Neural cell (in vitro differentiated cells): ENCODE measurements at regions not wholly inside any gene's neighbourhood (a gene's known extent, or its start where the extent isn't known, plus 50 kb on each side); places are given as distances from the start of the nearest gene placed in this dataset.

ENCODE experiments used
- H2AFZ ChIP-seq: fragments of 200-600, 300-800 bp; sonication (generic), shearing (Covaris generic); 2 replicates; pipeline ENCODE4 v1.6.0; 2014; ENCODE audit warnings: low read depth, mild to moderate bottlenecking, antibody characterized with exemption, low read length, moderate library complexity
- H3F3A ChIP-seq: fragments of 200-600 bp; shearing (Covaris generic); 2 replicates; pipeline ENCODE4 v1.6.1; 2016; ENCODE audit warnings: mild to moderate bottlenecking, moderate library complexity, mixed read lengths, antibody characterized with exemption, low read length; ENCODE audit not compliant: insufficient read depth, poor library complexity, severe bottlenecking
- H3K27ac ChIP-seq: fragments of 200-600, 300-800 bp; sonication (generic), shearing (Covaris generic); 2 replicates; pipeline ENCODE4 v1.5.1; 2014; ENCODE audit warnings: mild to moderate bottlenecking, low read length, moderate library complexity
- H3K27me3 ChIP-seq: fragments of 300-800, 200-600 bp; sonication (generic), shearing (Covaris generic); 2 replicates; pipeline ENCODE4 v1.6.0; 2014; ENCODE audit warnings: mild to moderate bottlenecking, low read depth, low read length, moderate library complexity; ENCODE audit not compliant: insufficient read depth
- H3K36me3 ChIP-seq: fragments of 300-800, 200-600 bp; sonication (generic), shearing (Covaris generic); 2 replicates; pipeline ENCODE4 v1.5.1; 2014; ENCODE audit warnings: mild to moderate bottlenecking, antibody characterized with exemption, low read length, moderate library complexity; ENCODE audit not compliant: insufficient read depth
- H3K4me2 ChIP-seq: fragments of 300-800, 200-600 bp; sonication (generic), shearing (Covaris generic); 2 replicates; pipeline ENCODE4 v1.6.0; 2014; ENCODE audit warnings: mild to moderate bottlenecking, low read length
- H3K4me3 ChIP-seq: fragments of 300-800, 200-600 bp; sonication (generic), shearing (Covaris generic); 2 replicates; pipeline ENCODE4 v1.5.1; 2014; ENCODE audit warnings: mild to moderate bottlenecking, low read length, moderate library complexity
- H3K79me2 ChIP-seq: fragments of 200-600 bp; shearing (Covaris generic); replicated peaks from 2 replicates; pipeline ENCODE4 v1.6.0; 2014; ENCODE audit warnings: mild to moderate bottlenecking, low read length, moderate library complexity; ENCODE audit not compliant: insufficient read depth
- H3K9ac ChIP-seq: fragments of 300-800, 200-600 bp; sonication (generic), shearing (Covaris generic); 2 replicates; pipeline ENCODE4 v1.6.1; 2016; ENCODE audit warnings: mild to moderate bottlenecking, low read length, mixed read lengths
- H3K9me2 ChIP-seq: fragments of 200-600 bp; shearing (Covaris generic); 2 replicates; pipeline ENCODE4 v1.6.1; 2016; ENCODE audit warnings: mild to moderate bottlenecking, low read length, mixed read lengths; ENCODE audit not compliant: insufficient read depth
- H3K9me3 ChIP-seq: fragments of 200-600, 300-800 bp; sonication (generic), shearing (Covaris generic); 2 replicates; pipeline ENCODE4 v1.6.1; 2016; ENCODE audit warnings: mild to moderate bottlenecking, mixed run types, low read length, moderate library complexity, mixed read lengths
- H4K20me1 ChIP-seq: fragments of 200-600 bp; shearing (Covaris generic); 2 replicates; pipeline ENCODE4 v1.6.1; 2016; ENCODE audit warnings: mild to moderate bottlenecking, mixed run types; ENCODE audit not compliant: insufficient read depth
- EP300 ChIP-seq: fragments of 450-650 bp; conservative IDR thresholded peaks from 2 replicates; pipeline ENCODE4 v1.6.1; 2014; ENCODE audit warnings: antibody characterized with exemption, mild to moderate bottlenecking, moderate library complexity; ENCODE audit not compliant: poor library complexity, severe bottlenecking
- EZH2 ChIP-seq: fragments of 200-600, 300-800 bp; shearing (Covaris generic), sonication (generic); IDR thresholded peaks from 2 replicates; pipeline ENCODE4 v1.6.1; 2014; ENCODE audit warnings: antibody characterized with exemption, low read length, borderline replicate concordance, mild to moderate bottlenecking; ENCODE audit not compliant: insufficient read depth, poor library complexity, severe bottlenecking
- MXI1 ChIP-seq: fragments of 450-650 bp; conservative IDR thresholded peaks from 2 replicates; pipeline ENCODE4 v1.6.1; 2014; ENCODE audit warnings: antibody characterized with exemption, mild to moderate bottlenecking; ENCODE audit not compliant: poor library complexity, severe bottlenecking
- POLR2AphosphoS5 ChIP-seq: IDR thresholded peaks from 2 replicates; pipeline ENCODE4 v1.6.1; 2012
- RAD21 ChIP-seq: fragments of 450-650 bp; conservative IDR thresholded peaks from 2 replicates; pipeline ENCODE4 v1.6.1; 2014; ENCODE audit warnings: antibody characterized with exemption, mild to moderate bottlenecking, moderate library complexity
- SMC3 ChIP-seq: fragments of 450-650 bp; conservative IDR thresholded peaks from 2 replicates; pipeline ENCODE4 v1.6.1; 2014; ENCODE audit warnings: antibody characterized with exemption, mild to moderate bottlenecking, moderate library complexity; ENCODE audit not compliant: poor library complexity
- TAF1 ChIP-seq: IDR thresholded peaks from 2 replicates; pipeline ENCODE4 v1.6.1; 2012; ENCODE audit warnings: low read depth
- TF ChIP-seq, protein P1 (sequence below): IDR thresholded peaks from 2 replicates; pipeline ENCODE4 v1.6.1; 2012; ENCODE audit warnings: borderline replicate concordance
- TF ChIP-seq, protein P2 (sequence below): fragments of 450-650 bp; IDR thresholded peaks from 2 replicates; pipeline ENCODE4 v1.5.1; 2014; ENCODE audit warnings: antibody characterized with exemption, mild to moderate bottlenecking, moderate library complexity; ENCODE audit not compliant: poor library complexity, severe bottlenecking

DNA sequence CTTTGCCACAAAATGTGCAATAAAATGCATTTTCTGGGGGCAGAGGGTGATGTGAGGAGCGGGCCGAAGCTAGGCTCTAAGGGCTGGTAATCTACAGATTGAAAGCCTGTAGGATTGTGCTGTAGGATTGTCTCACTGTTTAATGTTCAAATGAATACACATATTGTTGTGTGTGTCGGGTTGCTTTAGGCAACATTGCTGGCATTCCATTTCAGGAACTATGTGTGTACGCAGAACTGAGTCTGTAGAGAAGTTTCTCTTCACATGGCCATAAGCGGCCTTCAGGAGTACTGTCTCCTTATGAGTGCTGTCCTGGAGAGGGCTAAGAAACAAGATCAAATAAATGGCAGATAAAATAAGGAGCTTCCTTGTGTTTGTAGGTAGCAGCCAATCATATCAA, 540.2 kb downstream of the GATA3 start:
- Histone ChIP-seq H2AFZ (no peak overlapping the region), H3K36me3 (no peaks in the 10 kb centered on the region), H3K4me3 (no peak overlapping the region), H3K4me2 (no peak overlapping the region), H3K9me3 (no peaks in the 10 kb centered on the region), H4K20me1 (no peaks in the 10 kb centered on the region), H3F3A (no peaks in the 10 kb centered on the region), H3K9me2 (no peaks in the 10 kb centered on the region), H3K27ac (no peak overlapping the region), H3K27me3 (no peaks in the 10 kb centered on the region), H3K9ac (no peak overlapping the region), H3K79me2 (no peaks in the 10 kb centered on the region)
- TF ChIP-seq, protein P1, sequence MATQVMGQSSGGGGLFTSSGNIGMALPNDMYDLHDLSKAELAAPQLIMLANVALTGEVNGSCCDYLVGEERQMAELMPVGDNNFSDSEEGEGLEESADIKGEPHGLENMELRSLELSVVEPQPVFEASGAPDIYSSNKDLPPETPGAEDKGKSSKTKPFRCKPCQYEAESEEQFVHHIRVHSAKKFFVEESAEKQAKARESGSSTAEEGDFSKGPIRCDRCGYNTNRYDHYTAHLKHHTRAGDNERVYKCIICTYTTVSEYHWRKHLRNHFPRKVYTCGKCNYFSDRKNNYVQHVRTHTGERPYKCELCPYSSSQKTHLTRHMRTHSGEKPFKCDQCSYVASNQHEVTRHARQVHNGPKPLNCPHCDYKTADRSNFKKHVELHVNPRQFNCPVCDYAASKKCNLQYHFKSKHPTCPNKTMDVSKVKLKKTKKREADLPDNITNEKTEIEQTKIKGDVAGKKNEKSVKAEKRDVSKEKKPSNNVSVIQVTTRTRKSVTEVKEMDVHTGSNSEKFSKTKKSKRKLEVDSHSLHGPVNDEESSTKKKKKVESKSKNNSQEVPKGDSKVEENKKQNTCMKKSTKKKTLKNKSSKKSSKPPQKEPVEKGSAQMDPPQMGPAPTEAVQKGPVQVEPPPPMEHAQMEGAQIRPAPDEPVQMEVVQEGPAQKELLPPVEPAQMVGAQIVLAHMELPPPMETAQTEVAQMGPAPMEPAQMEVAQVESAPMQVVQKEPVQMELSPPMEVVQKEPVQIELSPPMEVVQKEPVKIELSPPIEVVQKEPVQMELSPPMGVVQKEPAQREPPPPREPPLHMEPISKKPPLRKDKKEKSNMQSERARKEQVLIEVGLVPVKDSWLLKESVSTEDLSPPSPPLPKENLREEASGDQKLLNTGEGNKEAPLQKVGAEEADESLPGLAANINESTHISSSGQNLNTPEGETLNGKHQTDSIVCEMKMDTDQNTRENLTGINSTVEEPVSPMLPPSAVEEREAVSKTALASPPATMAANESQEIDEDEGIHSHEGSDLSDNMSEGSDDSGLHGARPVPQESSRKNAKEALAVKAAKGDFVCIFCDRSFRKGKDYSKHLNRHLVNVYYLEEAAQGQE = no peak
- TF ChIP-seq EZH2 (no peak), TAF1 (no peak), RAD21 (no peak), POLR2AphosphoS5 (no peak), MXI1 (no peak), SMC3 (no peak), EP300 (no peak)
- TF ChIP-seq, protein P2, sequence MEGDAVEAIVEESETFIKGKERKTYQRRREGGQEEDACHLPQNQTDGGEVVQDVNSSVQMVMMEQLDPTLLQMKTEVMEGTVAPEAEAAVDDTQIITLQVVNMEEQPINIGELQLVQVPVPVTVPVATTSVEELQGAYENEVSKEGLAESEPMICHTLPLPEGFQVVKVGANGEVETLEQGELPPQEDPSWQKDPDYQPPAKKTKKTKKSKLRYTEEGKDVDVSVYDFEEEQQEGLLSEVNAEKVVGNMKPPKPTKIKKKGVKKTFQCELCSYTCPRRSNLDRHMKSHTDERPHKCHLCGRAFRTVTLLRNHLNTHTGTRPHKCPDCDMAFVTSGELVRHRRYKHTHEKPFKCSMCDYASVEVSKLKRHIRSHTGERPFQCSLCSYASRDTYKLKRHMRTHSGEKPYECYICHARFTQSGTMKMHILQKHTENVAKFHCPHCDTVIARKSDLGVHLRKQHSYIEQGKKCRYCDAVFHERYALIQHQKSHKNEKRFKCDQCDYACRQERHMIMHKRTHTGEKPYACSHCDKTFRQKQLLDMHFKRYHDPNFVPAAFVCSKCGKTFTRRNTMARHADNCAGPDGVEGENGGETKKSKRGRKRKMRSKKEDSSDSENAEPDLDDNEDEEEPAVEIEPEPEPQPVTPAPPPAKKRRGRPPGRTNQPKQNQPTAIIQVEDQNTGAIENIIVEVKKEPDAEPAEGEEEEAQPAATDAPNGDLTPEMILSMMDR = no peak

DNA sequence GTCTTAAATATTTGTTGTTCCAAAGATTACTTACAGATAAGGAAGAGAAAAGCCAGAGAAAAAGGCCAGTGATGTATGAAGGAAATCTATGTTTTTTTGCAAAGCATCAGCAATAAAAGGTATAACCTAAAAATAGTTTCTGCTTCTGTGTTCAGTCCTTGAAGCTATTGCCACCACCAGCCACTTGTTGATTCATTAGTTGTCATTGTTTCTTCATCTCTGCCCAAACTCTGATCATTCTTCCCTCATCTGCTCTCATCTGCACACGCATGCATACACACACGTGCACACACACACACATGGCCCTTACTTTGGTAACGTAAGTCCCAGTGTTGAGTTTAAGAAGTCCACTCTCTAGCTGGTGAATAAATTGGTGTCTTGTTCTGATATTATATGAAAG, 540.7 kb downstream of the GATA3 start:
- no peaks in the 10 kb centered on the region for H3K27me3 ChIP-seq
- no peaks in the 10 kb centered on the region for H3K79me2 ChIP-seq
- H3K4me2 ChIP-seq = no peak overlapping the region
- no peak overlapping the region for H3K9ac ChIP-seq
- no peaks in the 10 kb centered on the region for H3F3A ChIP-seq
- no peaks in the 10 kb centered on the region for H4K20me1 ChIP-seq
- H3K4me3 ChIP-seq = no peak overlapping the region
- H3K9me3 ChIP-seq = no peaks in the 10 kb centered on the region
- H3K36me3 ChIP-seq = no peaks in the 10 kb centered on the region
- no peak overlapping the region for H2AFZ ChIP-seq
- TF ChIP-seq EP300 (no peak), TAF1 (no peak), POLR2AphosphoS5 (no peak), MXI1 (no peak), EZH2 (no peak), SMC3 (no peak), RAD21 (no peak)
- TF ChIP-seq, protein P1 = no peak
- TF ChIP-seq, protein P2 = no peak
- H3K27ac ChIP-seq = no peak overlapping the region
- H3K9me2 ChIP-seq = no peaks in the 10 kb centered on the region
